H54 (cell line): ENCODE measurements at regions not wholly inside any gene's neighbourhood (a gene's known extent, or its start where the extent isn't known, plus 50 kb on each side); places are given as distances from the start of the nearest gene placed in this dataset.

Experiments used
- DNase-seq: peaks from one replicate; pipeline ENCODE4 v3.0.0; 2011; ENCODE audit warnings: low spot score, mixed read lengths; ENCODE audit not compliant: insufficient read length
- FAIRE-seq: peaks from 3 replicates; lab custom pipeline; 2011; peaks lifted over from hg19 to GRCh38; lab: Jason Lieb, UNC
- POLR2A ChIP-seq: IDR thresholded peaks from 2 replicates; pipeline ENCODE4 v1.6.1; 2011; ENCODE audit warnings: low read depth, mild to moderate bottlenecking, low read length

GRCh38 chr18:10023853-10024570 is 110.2 kb downstream of the VAPA start:
- FAIRE-seq (no peak), DNase-seq (no peak)
- TF ChIP-seq POLR2A, result no peak

DNA sequence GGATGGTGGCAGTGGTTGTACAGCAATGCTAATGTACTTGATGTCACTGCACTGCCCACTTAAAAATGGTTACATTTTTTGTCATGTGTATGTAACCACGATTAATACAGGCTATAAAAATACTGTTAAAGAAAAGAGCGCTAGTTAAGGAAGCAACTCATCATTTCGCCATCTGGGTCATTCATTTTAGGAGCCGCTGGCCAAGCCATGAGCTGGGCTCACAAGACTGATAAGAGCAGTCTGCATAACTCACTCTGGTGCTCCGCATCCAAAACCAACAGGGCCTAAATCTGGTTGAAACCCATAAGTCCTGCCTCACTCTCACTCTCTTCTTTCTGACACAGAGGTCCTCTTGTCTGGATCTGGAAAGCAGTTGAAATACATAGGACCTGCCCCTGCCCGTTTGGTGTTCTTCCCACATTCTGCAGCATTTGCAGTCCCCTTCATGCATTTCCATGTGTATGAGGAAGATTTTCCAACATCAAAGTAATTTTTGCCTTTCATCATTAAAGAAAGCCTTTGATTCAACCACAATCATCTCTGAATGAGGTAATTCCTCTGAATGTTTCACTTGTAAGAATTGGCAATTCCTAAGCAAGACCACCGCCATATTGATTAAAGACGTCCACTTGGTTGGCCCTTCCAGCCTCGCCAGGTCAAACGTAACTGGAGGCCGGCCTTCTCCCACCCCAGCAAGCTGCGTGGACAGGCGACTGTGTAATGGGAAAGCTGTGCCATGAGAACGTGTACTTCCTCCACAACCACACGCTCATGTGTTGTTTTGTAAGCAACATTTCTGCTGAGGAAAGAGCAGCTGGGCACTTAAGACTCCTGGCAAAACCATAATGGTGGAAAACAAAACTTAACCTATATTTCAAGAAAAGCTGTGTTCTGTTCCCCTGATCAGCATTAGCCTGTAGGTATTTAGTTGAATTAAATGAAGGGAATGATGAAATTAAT is 112.2 kb downstream of the VAPA start:
- FAIRE-seq, result no peak
- TF ChIP-seq POLR2A, result no peak
- DNase-seq, result no peak

DNA sequence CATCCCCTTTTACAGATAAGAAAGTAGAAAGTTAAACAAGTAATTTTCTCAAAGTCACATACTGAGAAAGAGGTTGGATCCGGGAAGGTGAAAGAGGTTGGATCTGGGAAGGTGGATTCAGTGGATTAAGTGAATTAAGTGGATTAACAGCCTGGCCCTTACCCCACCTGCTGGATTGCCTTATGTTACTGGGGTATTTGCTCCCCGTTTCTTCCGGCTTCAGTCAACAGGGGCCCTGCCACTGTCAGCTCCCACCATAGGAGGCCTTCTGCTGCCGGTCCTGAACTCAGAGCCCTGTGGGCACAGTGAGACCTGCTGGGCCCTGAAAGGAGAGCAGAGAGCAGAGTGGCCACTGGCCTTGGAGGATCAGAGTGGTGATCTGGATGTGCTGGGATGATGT is 113.2 kb downstream of the VAPA start:
- TF ChIP-seq POLR2A, result no peak
- FAIRE-seq, result no peak
- no peak for DNase-seq

GRCh38 chr18:10027461-10027860 is 113.6 kb downstream of the VAPA start:
- no peak for FAIRE-seq
- no peak for TF ChIP-seq POLR2A

GRCh38 chr18:10029711-10030110 is 115.9 kb downstream of the VAPA start:
- DNase-seq (no peak), FAIRE-seq (no peak)
- TF ChIP-seq POLR2A, result no peak

More at GRCh38 chr18:10027461-10027860, 113.6 kb downstream of the VAPA start:
- DNase-seq, result no peak

- no peak for FAIRE-seq
- no peak for TF ChIP-seq POLR2A
- no peak for DNase-seq
Measured at GRCh38 chr18:10030816-10031541, 117.2 kb downstream of the VAPA start.

DNA sequence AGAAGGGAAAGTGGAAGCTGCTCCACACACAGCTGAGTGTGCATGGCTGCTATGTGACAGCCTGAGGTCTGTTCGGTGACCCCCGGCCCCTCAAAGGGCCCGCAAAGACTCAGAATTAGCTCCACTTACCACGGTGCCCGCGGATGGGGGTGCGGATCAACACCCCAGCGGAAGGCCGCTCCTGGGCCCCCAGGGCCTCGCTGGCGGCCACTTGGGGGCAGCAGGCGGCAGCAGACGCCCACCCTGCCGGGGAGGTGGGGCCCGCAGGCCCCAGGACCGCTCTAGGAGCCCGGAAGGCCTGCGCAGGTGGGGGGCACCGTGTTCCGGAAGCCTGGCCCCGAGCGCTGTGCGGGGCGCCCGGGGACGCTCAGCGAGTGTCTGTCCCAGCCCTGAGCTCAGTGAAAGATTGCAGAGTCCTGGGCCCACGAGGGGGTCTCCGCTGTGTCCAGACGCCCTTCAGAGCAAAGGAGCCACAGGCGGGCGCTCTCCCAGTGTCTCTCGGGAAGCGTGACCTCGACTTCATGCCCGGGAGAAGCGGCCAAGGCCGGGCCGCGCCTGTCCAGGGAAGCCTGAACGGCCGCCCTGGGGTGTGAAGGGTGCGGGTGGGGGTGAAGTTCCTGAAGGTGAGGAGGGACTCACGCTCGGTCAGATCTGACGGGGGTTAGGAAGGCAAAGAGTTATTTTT is 118.7 kb downstream of the VAPA start:
- no peak for TF ChIP-seq POLR2A
- DNase-seq (no peak), FAIRE-seq (no peak)

DNA sequence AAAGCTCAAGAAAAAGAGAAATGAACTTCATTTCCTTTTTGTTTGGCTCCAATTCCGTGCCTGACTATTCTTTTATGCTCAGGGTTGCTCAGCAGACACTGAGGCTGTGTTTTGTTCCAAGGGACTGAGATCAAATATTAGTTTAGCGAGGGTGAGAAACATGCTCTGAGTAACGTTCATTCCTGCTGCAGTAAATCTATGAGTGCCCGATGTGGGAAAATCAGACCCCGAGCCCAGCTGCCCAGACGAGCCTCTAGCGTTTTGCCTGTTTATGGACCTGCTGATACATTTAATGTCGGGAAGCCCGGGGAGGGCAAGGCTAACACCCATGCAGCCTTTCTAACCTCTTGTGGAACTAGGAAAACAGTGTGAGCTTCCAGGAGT is 119.2 kb downstream of the VAPA start:
- no peak for FAIRE-seq
- no peak for TF ChIP-seq POLR2A
- no peak for DNase-seq

DNA sequence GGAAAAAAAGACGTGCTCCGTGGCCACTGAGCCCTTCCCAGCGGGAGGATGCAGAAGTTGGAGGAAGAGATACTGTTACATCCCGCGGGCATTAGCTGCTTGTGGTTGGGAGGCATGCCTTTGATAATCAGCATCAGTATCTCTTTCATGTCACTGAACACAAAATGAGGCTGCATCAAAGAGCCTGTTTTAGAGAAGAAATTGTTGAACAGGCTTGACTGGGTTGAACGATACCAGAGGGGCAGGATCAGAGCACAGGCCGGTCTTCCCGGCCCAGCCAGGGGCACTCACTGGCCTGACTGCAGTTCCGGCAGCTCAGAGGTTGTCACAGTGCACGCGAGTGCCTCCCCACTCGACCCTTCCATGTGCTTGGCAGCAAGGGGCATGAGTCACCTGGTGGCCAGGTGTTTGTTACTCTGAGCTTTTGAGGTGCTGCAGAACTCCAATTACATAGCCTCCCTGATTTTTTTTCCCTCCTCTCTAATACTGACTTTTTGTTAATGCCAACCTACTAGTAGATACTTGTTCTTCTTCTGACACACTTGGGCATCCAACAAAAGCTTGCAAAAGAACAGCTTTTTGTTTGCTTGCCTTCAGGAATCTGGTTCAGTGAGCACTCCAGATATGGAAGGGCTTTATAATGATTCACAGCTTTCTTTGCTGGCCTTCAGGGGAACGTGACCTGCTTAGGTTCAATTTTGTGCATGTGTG is 121.6 kb downstream of the VAPA start:
- FAIRE-seq, result no peak
- DNase-seq, result no peak
- no peak for TF ChIP-seq POLR2A

GRCh38 chr18:10036479-10036878 is 122.7 kb downstream of the VAPA start:
- DNase-seq, result no peak
- no peak for FAIRE-seq
- TF ChIP-seq POLR2A, result no peak

- DNase-seq (no peak), FAIRE-seq (no peak)
- TF ChIP-seq POLR2A, result no peak
Measured at GRCh38 chr18:10037181-10037580, 123.4 kb downstream of the VAPA start.

GRCh38 chr18:10038268-10038667 is 124.5 kb downstream of the VAPA start:
- FAIRE-seq, result no peak
- TF ChIP-seq POLR2A, result no peak
- DNase-seq, result no peak
